K562 (cell line): ENCODE measurements at regions not wholly inside any gene's neighbourhood (a gene's known extent, or its start where the extent isn't known, plus 50 kb on each side); places are given as distances from the start of the nearest gene placed in this dataset.

Source experiments
- CHD7 ChIP-seq: fragments of 200-600 bp; sonication (generic); IDR thresholded peaks from one replicate; pipeline ENCODE4 v1.6.1; 2012; ENCODE audit warnings: mild to moderate bottlenecking, low read depth, low read length, inconsistent platforms
- FOS ChIP-seq: IDR thresholded peaks from 3 replicates; pipeline ENCODE4 v1.6.1; 2011; ENCODE audit not compliant: insufficient read length; ENCODE audit errors: extremely low read depth
- KLF1 ChIP-seq: fragments of 450-650 bp; IDR thresholded peaks from 2 replicates; pipeline ENCODE4 v1.6.1; 2016; ENCODE audit warnings: missing genetic modification characterization, missing compliant biosample characterization
- SOX6 ChIP-seq: fragments of 450-650 bp; IDR thresholded peaks from 2 replicates; pipeline ENCODE4 v1.6.1; 2014; ENCODE audit warnings: mild to moderate bottlenecking

- TF ChIP-seq CHD7 = no peak
- TF ChIP-seq SOX6 = no peak
- no peak for TF ChIP-seq KLF1 (tag)
- no peak for TF ChIP-seq FOS
- TF ChIP-seq, all 486 proteins: peak for 0
These were observed 330.4 kb upstream of the SEMA3A start (continued) for GRCh38 chr7:84524714-84525694.
